HAP-1 (cell line): ENCODE measurements at regions not wholly inside any gene's neighbourhood (a gene's known extent, or its start where the extent isn't known, plus 50 kb on each side); places are given as distances from the start of the nearest gene placed in this dataset.

Experiments
- DNase-seq, 2 experiments: peaks; one replicate each; pipeline ENCODE4 v3.0.0-alpha.2; 2016 to 2020; ENCODE audit warnings: low spot score in 2 of 2
- H3K27me3 ChIP-seq: fragments of 250-450 bp; sonication (Bioruptor Pico); 2 replicates; pipeline ENCODE4 v1.5.1; 2020; ENCODE audit warnings: low read depth, mild to moderate bottlenecking, moderate library complexity
- H3K36me3 ChIP-seq: fragments of 250-450 bp; sonication (Bioruptor Pico); replicated peaks from 2 replicates; pipeline ENCODE4 v1.5.1; 2020; ENCODE audit warnings: mild to moderate bottlenecking
- H3K4me1 ChIP-seq: fragments of 250-450 bp; sonication (Bioruptor Pico); 2 replicates; pipeline ENCODE4 v1.5.1; 2020; ENCODE audit warnings: mild to moderate bottlenecking
- H3K4me3 ChIP-seq: fragments of 250-450 bp; sonication (Bioruptor Pico); 2 replicates; pipeline ENCODE4 v1.5.1; 2020; ENCODE audit warnings: mild to moderate bottlenecking, moderate library complexity
- H3K9me3 ChIP-seq: fragments of 250-450 bp; sonication (Bioruptor Pico); 2 replicates; pipeline ENCODE4 v1.5.1; 2020; ENCODE audit warnings: mild to moderate bottlenecking, moderate library complexity
- in situ Hi-C: fragments of 300-500 bp; cut with MboI; formaldehyde crosslinking; loops from 3 replicates; pipeline ENCODE4 v1.14.3; 2020; ENCODE audit warnings: low sequenced_read_pairs, inconsistent platforms, mixed read lengths

DNA sequence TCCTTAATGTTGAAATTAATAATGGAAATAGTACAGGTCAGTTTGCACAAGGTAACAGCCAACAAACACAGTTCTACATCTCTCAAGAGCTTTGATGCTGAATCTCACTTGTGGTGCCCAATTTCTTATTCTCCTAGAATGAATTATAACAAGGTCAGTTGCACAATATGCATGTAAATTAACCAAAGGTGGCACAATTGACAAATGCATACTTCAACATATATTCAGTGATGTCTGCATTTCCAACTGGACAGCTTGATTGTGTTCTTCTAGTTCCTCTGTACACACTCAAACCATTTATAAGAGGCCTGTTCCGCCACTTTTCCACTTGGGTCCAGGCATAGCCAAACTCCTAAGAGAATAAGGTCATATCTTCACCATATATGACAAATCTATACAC lies 210.3 kb upstream of the EPHA5 start:
- no peaks in the 10 kb centered on the region for H3K27me3 ChIP-seq
- no peaks in the 10 kb centered on the region for H3K4me1 ChIP-seq
- in situ Hi-C loops: no loop called here
- H3K9me3 ChIP-seq: no peaks in the 10 kb centered on the region
- H3K4me3 ChIP-seq: no peak overlapping the region
- DNase-seq: no peak
- no peaks in the 10 kb centered on the region for H3K36me3 ChIP-seq

DNA sequence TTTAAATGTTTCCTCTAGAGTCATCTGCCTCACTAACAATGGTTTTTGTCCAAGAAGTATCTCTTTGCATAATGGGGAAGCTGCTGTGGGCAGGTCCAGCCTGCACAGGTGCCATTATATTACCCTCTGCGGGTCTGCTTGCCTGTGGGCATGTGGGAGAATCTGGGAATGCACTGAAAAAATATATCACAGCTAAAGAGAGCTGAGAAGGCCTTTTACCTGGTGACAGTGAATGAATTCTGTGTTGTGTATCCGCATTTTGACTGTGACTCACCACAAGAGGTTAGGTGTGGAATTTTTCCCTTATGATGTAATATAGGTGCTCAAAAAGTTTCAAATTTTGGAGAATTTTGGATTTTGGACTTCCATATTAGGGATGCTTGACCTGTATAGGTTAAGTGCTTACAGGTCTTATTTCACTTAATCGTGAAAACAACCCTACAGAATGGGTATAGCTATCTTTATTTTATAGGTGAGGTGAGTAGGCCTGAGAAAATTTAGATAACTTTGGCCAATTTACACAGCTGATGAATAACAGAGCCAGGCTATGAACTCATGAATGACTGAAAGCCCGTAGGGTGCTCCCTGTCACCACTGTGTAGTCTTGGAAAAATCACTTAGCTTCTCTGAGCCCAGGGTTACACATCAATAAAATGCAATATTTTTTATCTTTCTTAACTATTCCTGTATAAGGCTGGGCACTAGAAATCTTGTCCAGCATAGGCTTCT lies 198.0 kb upstream of the EPHA5 start:
- H3K4me3 ChIP-seq: no peak overlapping the region
- no peak for DNase-seq
- H3K36me3 ChIP-seq: no peaks in the 10 kb centered on the region
- in situ Hi-C loops: no loop called here
- no peaks in the 10 kb centered on the region for H3K27me3 ChIP-seq
- no peaks in the 10 kb centered on the region for H3K4me1 ChIP-seq
- no peaks in the 10 kb centered on the region for H3K9me3 ChIP-seq

DNA sequence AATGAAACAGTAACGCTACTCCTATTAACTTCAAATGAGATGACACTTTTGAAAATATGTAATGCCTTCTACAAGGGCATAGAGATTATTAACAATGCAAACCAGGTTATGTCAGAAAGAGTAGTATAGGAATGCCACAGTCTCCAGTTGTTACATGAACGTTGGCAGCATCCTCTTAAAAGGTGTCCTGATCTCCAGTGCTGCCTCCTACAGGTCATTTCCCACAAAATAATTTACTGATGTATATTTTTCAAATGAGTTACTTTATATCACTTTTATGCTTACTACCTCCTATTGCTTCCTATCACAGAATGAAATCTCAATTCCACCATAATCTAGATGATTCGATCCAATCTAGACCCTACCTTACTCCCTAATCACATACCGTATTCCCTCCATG lies 195.2 kb upstream of the EPHA5 start:
- in situ Hi-C loops: no loop called here
- Histone ChIP-seq H3K36me3 (no peaks in the 10 kb centered on the region), H3K4me1 (no peaks in the 10 kb centered on the region), H3K9me3 (no peaks in the 10 kb centered on the region), H3K4me3 (no peak overlapping the region), H3K27me3 (no peaks in the 10 kb centered on the region)
- peak; percentile 27 for DNase-seq

DNA sequence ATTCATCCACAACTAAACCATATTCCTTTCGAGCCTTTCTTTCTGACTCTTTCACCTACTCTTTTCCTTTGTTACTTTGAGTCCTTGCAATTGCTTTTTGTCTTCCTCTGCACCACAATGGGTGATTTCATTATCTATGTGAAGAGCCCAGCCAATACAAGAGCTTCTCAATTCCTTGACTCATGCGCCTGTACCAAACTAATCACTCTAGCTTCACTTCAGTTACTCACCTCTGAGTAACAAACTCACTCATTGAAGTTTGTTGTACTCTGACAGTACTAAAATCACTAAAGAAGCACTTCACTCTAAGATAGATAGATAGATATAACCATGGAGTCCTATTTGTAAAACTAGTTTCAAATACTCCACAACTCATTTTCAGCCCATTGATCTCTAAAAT lies 191.7 kb upstream of the EPHA5 start:
- no peaks in the 10 kb centered on the region for H3K36me3 ChIP-seq
- H3K4me1 ChIP-seq: no peaks in the 10 kb centered on the region
- no peaks in the 10 kb centered on the region for H3K9me3 ChIP-seq
- no peaks in the 10 kb centered on the region for H3K27me3 ChIP-seq
- H3K4me3 ChIP-seq: no peak overlapping the region
- DNase-seq: no peak
- in situ Hi-C loops: no loop called here

DNA sequence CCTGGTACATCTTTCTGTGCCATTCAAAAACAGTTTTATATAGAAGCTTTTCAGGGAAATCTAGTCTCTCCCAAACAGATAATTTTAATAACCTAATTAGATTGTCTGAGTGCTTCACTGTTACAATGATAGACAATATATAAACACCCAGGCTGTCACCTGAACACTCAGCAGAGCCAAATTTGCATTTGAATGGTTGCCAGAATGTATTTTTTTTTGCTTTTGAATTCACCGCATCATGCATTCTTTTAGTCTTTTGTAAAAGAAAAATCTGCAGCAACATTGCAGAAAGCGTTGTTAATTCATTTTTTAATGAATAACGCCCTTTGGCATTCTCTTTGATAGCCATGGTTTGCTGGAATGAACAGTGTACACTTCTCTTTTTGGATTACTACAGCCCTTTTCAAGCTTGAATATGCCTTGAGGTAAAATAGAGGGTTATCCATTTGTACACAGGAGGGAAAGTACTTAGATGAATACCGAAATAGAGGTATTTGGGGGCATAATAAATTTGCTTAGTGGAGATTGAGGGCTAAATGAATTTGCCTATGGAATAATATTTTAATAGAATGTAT lies 175.0 kb upstream of the EPHA5 start:
- Histone ChIP-seq H3K36me3 (no peaks in the 10 kb centered on the region), H3K4me3 (no peak overlapping the region), H3K27me3 (no peaks in the 10 kb centered on the region), H3K4me1 (peaks cover 17% of the 10 kb centered on the region), H3K9me3 (no peaks in the 10 kb centered on the region)
- peak; percentile 23 to 94 for DNase-seq
- in situ Hi-C loops: no loop called here

DNA sequence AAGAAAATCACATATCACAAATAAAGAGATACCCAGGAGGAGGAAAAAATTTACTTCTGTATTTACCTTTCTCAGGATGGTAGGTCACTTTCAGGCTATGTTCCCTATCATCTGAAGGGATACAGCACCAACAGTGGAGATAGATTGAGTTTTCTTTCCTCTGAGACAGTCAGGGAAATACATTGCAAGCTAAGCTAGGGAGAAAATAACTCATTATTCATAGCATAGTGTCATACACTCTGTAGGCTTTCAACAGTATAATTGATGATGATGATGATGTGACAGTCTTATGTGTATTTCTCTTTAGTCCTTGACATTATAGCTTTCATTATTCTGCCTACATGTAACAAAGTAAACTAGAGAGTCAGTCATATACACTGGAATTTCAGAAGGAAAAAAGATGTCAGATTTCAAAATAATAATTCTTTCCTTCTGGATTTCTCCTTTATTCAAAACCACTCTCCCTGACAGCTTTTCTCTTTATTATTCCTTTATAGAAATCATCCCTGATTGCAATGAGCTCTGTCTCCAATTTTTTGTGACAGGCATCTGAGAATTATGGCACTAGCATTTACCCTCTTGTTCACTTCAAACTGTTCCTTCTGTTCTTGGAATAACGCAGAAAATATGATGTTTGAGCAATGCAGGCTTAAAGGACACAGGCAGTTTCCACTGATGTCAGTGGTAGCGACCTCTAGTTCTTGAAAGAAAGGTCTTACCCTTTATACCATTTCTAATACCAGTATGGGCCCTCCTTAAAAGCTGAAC lies 169.1 kb upstream of the EPHA5 start:
- no peaks in the 10 kb centered on the region for H3K36me3 ChIP-seq
- H3K4me1 ChIP-seq: peaks cover 1% of the 10 kb centered on the region
- H3K9me3 ChIP-seq: no peaks in the 10 kb centered on the region
- H3K27me3 ChIP-seq: no peaks in the 10 kb centered on the region
- in situ Hi-C loops: no loop called here
- no peak overlapping the region for H3K4me3 ChIP-seq
- no peak for DNase-seq

DNA sequence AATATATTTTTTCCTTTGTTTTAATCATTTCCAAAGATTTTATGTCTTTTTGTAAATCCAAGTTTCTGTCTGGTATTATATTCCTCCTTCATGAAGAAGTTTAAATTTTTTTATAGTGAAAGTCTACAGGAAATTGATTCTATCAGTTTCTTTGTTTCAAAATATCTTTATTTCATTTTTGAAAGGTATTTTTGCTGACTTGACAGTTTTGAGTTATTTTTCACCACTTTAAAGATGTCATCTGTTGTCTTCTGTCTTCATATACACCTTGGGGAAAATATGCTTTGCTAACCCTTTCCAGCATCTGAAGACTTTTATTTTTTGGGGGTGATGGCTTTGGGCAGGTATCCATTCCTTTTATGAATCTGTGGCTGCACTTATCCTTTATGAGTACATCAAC lies 164.4 kb upstream of the EPHA5 start:
- no peak for DNase-seq
- H3K4me3 ChIP-seq: no peak overlapping the region

DNA sequence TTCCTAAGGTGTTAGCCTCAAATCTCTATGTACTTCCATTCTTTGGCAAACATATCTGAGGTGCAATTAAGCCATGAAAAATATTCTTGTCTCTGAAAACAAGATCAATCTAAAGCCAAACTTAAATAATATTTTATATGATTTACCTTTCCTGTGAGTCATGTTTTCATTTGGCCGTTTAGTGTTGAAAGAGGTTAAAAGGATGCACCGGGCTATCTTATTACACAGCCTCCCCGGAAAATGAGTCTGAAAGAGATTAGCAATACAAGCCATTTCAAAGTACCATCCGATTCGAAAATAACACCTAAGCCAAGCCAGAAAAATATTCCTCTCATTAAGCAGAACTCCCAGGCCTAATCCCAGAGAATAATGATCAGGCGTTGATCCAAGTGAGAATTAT lies 161.5 kb upstream of the EPHA5 start:
- no peak for DNase-seq
- Histone ChIP-seq H3K4me1 (no peaks in the 10 kb centered on the region), H3K27me3 (no peaks in the 10 kb centered on the region), H3K9me3 (no peaks in the 10 kb centered on the region), H3K36me3 (no peaks in the 10 kb centered on the region), H3K4me3 (no peak overlapping the region)
- in situ Hi-C loops: no loop called here

More for the DNA sequence above, 164.4 kb upstream of the EPHA5 start:
- no peaks in the 10 kb centered on the region for H3K36me3 ChIP-seq
- no peaks in the 10 kb centered on the region for H3K9me3 ChIP-seq
- in situ Hi-C loops: no loop called here
- H3K27me3 ChIP-seq: no peaks in the 10 kb centered on the region
- no peaks in the 10 kb centered on the region for H3K4me1 ChIP-seq

DNA sequence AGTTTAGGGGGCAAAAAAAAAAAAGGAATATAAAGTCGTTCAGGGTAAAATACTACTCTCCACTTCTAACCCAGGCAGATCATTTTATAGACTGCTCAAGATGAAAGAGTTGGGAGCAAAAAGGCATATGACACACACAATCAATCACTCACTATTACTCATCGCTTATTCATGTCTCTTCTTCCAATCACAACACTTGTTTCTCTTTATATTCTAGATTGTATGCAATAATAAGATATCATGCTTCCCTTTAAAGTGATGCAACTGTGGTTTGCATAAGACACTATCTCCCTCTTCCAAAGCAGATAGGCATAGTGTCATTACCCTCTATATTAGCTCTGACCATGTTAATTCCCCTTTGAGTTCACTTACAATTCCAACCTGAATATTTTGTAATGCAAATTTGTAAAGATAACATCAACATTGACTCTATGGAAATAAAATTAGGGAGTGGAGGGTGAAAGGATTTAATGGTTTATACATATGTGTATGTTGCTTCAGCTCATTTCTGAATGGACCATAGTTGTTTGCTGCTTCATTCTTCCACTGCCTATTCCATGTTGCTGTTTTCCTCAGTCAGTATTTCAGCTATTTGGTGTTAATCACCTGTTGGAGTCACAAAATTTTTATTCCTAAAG lies 154.9 kb upstream of the EPHA5 start:
- Histone ChIP-seq H3K4me3 (no peak overlapping the region), H3K9me3 (0 out of 2 replicates have a peak, but pooled peaks cover 2% of the 10 kb centered on the region), H3K36me3 (no peaks in the 10 kb centered on the region), H3K27me3 (no peaks in the 10 kb centered on the region), H3K4me1 (peaks cover 22% of the 10 kb centered on the region)
- peak in 1 of 2 experiments; percentile 76 for DNase-seq
- in situ Hi-C loops: no loop called here

DNA sequence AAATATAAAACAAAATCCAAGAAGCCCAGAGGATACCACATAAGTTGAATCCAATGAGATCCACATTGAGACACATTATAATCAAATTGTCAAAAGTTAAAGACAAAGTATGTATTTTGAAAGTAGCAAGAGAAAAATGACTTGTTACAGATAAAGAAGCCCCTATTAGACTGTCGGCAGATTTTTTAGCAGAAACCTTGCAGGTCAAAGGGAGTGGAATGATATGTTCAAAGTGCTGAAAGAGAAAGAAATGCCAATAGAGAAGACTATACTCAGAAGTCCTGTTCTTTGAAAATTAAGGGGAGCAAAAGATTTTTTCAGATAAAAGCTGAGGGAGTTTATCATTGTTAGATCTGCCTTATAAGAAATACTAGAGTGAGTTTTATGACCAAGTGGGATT lies 148.9 kb upstream of the EPHA5 start:
- peaks cover 2% of the 10 kb centered on the region; the same call in 1 of the 2 replicates for H3K9me3 ChIP-seq
- in situ Hi-C loops: no loop called here
- peaks cover 16% of the 10 kb centered on the region for H3K4me1 ChIP-seq
- no peaks in the 10 kb centered on the region for H3K36me3 ChIP-seq
- DNase-seq: no peak
- no peaks in the 10 kb centered on the region for H3K27me3 ChIP-seq
- no peak overlapping the region for H3K4me3 ChIP-seq

DNA sequence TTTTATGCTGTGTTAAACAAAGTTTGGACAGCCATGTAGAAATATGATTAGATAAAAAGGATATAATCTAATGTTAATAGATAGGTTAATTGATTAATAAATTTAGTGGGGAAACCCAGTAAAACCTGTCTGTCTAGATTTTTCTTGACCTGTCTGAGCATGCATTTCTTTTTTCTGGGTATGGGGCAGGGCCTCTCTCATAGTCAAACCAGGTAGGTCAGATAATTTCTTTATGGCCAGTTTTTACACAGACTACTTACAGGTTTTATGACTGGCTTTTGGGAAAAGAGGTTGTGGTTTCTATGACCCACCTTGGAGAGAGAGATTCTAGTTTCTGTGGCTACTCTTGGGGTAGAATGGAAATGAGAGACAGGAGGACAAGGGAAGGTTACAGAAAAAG lies 135.6 kb upstream of the EPHA5 start:
- Histone ChIP-seq H3K9me3 (no peaks in the 10 kb centered on the region), H3K4me3 (no peak overlapping the region), H3K36me3 (no peaks in the 10 kb centered on the region), H3K4me1 (peaks cover 3% of the 10 kb centered on the region; the same call in 1 of the 2 replicates), H3K27me3 (no peaks in the 10 kb centered on the region)
- in situ Hi-C loops: no loop called here
- DNase-seq: no peak

DNA sequence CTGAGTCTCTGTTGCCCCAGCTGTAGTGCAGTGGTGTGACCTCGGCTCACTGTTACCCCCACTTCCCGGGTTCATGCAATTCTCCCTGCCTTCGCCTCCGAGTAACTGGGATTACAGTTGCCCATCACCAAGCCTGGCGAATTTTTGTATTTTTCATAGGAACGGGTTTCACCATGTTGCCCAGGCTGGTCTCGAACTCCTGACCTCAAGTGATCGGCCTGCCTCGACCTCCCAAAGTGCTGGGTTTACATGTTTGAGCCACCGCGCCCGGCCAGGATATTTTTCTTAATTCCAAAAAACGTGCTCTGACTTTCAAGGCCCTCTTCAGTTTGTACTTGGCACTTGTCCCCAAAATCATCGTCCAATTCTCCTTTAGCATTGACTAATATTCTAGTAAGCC lies 129.2 kb upstream of the EPHA5 start:
- H3K4me3 ChIP-seq: no peak overlapping the region
- H3K36me3 ChIP-seq: no peaks in the 10 kb centered on the region
- no peaks in the 10 kb centered on the region for H3K27me3 ChIP-seq
- no peak for DNase-seq
- H3K9me3 ChIP-seq: no peaks in the 10 kb centered on the region
- in situ Hi-C loops: no loop called here
- H3K4me1 ChIP-seq: no peaks in the 10 kb centered on the region

DNA sequence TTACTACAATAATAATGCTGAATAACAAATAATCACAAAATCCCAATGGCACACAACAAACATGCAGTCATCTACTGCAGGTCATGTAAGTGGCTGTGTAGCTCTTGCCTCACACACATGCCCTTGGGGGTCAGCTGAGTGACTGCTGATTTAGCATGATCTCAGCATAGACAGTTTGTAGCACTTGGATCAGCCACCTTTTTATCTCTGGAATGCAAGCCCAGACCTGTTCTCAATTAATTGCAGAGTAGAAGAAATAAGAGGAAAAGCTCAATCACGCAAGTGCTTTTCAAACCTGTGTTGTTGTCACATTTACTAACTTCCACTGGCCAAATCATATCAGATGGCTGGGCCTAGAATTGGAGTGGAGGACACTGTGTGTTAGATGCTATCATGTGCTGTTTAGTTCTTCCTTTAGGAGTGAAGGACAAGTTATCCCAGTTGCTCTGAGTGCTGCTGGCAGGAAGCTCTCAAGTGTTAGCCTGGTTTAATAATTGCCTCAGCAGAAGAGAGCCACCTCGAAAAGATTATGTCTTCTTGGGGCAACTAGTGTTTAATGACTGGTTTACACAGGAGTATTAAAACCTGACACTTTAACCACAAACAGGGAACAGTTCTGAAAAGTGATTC lies 128.3 kb upstream of the EPHA5 start:
- no peak for DNase-seq
- in situ Hi-C loops: no loop called here

More for the DNA sequence above, 128.3 kb upstream of the EPHA5 start:
- Histone ChIP-seq H3K4me1 (no peaks in the 10 kb centered on the region), H3K9me3 (no peaks in the 10 kb centered on the region), H3K36me3 (no peaks in the 10 kb centered on the region), H3K27me3 (no peaks in the 10 kb centered on the region), H3K4me3 (no peak overlapping the region)
